ENCODE measurements at regions not wholly inside any gene's neighbourhood (a gene's known extent, or its start where the extent isn't known, plus 50 kb on each side); places are given as distances from the start of the nearest gene placed in this dataset.

GRCh38 chr6:132107896-132108295 lies 156.7 kb upstream of the CCN2 start:
- Histone ChIP-seq H3K27me3 (ENCODE audit: control insufficient read depth, insufficient read depth, low read length) (no peaks in the 10 kb centered on the region), H3K36me3 (ENCODE audit: control insufficient read depth, insufficient read depth, low read length) (no peaks in the 10 kb centered on the region), H3K4me3 (ENCODE audit: low read depth, low read length) (no peak overlapping the region)
- TF ChIP-seq CTCF (IDR thresholded peaks at IDR 0.05; ENCODE audit: insufficient read depth, low read length, poor library complexity, severe bottlenecking), result no peak
- no peak for DNase-seq (ENCODE audit: low read depth)

- no peak for DNase-seq (ENCODE audit: low read depth)
- no peaks in the 10 kb centered on the region for H3K27me3 ChIP-seq (ENCODE audit: control insufficient read depth, insufficient read depth, low read length)
- TF ChIP-seq CTCF (IDR thresholded peaks at IDR 0.05; ENCODE audit: insufficient read depth, low read length, poor library complexity, severe bottlenecking), result no peak
- H3K4me3 ChIP-seq (ENCODE audit: low read depth, low read length), result no peak overlapping the region
- no peaks in the 10 kb centered on the region for H3K36me3 ChIP-seq (ENCODE audit: control insufficient read depth, insufficient read depth, low read length)
Observed at GRCh38 chr6:132101535-132101934, 150.4 kb upstream of the CCN2 start.

- H3K4me3 ChIP-seq (ENCODE audit: low read depth, low read length), result no peak overlapping the region
- no peaks in the 10 kb centered on the region for H3K27me3 ChIP-seq (ENCODE audit: control insufficient read depth, insufficient read depth, low read length)
- DNase-seq (ENCODE audit: low read depth), result no peak
- no peaks in the 10 kb centered on the region for H3K36me3 ChIP-seq (ENCODE audit: control insufficient read depth, insufficient read depth, low read length)
- no peak for TF ChIP-seq CTCF (IDR thresholded peaks at IDR 0.05; ENCODE audit: insufficient read depth, low read length, poor library complexity, severe bottlenecking)
Observed at GRCh38 chr6:132100388-132100990, 149.3 kb upstream of the CCN2 start.

GRCh38 chr6:132096996-132097395 lies 145.8 kb upstream of the CCN2 start:
- Histone ChIP-seq H3K4me3 (ENCODE audit: low read depth, low read length) (no peak overlapping the region), H3K36me3 (ENCODE audit: control insufficient read depth, insufficient read depth, low read length) (no peaks in the 10 kb centered on the region), H3K27me3 (ENCODE audit: control insufficient read depth, insufficient read depth, low read length) (no peaks in the 10 kb centered on the region)
- DNase-seq (ENCODE audit: low read depth), result no peak
- TF ChIP-seq CTCF (IDR thresholded peaks at IDR 0.05; ENCODE audit: insufficient read depth, low read length, poor library complexity, severe bottlenecking), result no peak

GRCh38 chr6:132096245-132096644 lies 145.1 kb upstream of the CCN2 start:
- H3K4me3 ChIP-seq (ENCODE audit: low read depth, low read length), result no peak overlapping the region
- no peaks in the 10 kb centered on the region for H3K27me3 ChIP-seq (ENCODE audit: control insufficient read depth, insufficient read depth, low read length)
- H3K36me3 ChIP-seq (ENCODE audit: control insufficient read depth, insufficient read depth, low read length), result no peaks in the 10 kb centered on the region
- DNase-seq (ENCODE audit: low read depth), result no peak
- no peak for TF ChIP-seq CTCF (IDR thresholded peaks at IDR 0.05; ENCODE audit: insufficient read depth, low read length, poor library complexity, severe bottlenecking)

GRCh38 chr6:132089173-132089572 lies 138.0 kb upstream of the CCN2 start:
- H3K36me3 ChIP-seq (ENCODE audit: control insufficient read depth, insufficient read depth, low read length), result no peaks in the 10 kb centered on the region
- H3K4me3 ChIP-seq (ENCODE audit: low read depth, low read length), result no peak overlapping the region
- H3K27me3 ChIP-seq (ENCODE audit: control insufficient read depth, insufficient read depth, low read length), result no peaks in the 10 kb centered on the region
- no peak for DNase-seq (ENCODE audit: low read depth)
- no peak for TF ChIP-seq CTCF (IDR thresholded peaks at IDR 0.05; ENCODE audit: insufficient read depth, low read length, poor library complexity, severe bottlenecking)

All from kidney epithelial cell (primary cell).